ENCODE measurements at regions not wholly inside any gene's neighbourhood (a gene's known extent, or its start where the extent isn't known, plus 50 kb on each side); places are given as distances from the start of the nearest gene placed in this dataset.

DNA sequence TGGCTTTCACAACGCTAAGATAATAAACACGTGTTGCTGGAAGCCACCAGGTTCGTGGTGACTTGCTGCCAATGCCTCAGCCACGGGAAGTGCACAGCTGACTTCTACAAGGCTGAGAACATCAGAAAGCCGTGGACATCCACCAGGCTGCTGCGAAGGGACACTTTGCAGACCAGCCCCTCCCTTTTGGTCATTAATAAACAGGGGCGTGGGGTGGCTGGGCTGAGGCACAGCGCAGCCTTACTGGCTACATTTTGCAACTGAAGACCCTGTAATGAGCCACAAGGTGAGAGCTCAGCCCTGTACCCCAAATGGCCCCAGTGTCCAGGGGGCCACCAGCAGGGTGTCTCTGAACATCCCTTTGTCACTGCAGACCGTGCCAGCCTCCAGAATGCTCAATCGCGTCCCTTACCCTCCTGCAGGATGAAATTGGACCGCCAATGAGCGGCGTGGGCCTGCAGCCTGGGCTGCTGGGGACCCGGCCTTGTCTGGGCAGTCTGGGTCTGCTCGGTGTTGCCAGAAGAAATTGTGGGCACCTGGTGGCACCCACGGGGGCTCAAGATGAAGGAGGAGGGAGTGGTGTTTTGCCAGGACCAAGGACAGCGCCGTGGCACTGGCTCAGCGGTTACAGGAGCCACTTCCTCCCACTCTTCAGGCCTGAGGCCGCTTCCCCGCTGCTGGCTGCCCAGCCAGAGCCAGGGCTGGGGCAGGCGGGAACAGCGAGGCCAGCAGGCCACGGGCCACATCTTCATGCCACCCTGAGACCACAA, 181.9 kb downstream of the CTTN start:
- intact Hi-C loops (cut with DNase I) = no loop called here
- DNase-seq (ENCODE audit: low spot score) = peak; percentile 63

DNA sequence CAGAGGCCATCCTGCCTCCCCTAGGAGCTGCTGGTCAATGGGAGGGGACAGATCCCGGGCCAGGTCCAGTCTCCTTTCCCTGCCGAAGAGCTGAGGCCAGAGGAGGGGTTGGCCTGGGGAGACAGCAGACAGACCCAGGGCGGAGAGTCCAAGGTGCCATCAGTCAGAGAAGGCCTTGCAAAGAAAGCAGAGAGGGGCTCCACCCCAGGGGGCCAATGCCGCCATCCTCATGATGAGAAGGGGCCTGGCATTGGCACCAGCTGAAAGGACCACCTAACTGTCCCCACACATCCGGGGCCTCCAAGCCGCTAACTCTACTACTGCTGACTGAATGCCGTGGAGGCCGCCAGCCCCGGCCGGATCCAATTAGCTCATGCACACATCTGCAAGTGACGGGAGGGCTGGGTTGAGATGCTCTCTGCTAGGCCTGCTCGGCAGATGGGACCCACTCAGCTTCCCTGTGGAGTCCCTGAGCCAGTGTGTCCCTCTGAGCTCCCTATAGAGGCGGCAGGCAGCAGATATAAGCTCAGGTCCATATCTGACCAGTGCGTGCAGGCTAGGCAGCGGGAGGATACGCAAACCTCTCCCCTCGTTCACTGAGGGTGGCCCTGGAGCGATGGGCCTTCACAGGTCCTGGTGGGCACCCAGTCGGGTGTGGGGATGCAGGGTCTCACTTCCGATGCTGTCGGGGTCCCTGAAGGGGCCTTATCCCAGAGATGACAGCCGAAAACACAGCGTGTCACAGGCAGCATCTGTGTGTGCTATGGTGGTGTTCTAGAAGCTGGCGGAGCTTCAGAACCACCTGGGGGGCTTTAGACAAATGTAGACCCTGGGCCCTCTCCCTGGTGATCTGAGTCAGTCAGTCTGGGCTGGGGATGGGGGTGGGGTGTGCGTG, 183.9 kb downstream of the CTTN start:
- peak; percentile 47 for DNase-seq (ENCODE audit: low spot score)
- intact Hi-C loops (cut with DNase I) = no loop called here

DNA sequence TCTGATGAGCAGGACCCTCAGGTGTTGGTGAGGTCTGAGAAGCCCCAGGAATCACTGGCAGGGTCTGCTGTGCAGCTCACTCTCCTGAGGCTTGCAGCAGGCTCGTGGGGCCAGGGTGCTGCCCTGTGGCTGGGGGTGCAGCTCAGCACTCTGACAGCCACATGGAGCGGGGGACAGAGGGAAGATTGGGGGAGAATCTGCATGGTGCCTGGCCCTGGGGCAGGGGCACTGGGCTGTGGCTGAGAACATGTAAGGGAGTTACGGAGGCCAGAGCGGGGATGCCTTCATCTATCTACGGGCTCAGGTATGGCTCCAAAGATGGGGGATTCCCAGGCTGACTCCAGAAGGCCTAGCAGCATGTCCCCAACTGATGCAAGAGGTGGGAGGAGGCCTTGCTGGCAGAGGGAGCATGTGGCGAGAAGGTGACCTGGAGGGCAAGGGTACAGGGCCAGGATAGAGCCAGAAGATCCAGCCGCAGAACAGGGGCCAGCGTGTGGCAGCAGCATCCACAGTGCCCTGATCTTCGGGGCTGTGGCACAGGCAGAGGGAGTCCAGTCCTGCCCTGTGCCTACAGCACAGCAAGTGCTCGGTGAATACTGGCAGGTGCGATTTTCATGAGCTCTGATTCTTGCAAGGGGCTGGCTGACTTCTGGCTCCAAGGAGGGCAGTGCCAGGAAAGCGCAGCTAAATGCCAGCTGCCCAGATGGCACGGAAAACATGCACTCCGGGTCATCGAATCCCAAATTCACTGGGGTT, 184.7 kb downstream of the CTTN start:
- no peak for DNase-seq (ENCODE audit: low spot score)
- intact Hi-C loops (cut with DNase I) = no loop called here

DNA sequence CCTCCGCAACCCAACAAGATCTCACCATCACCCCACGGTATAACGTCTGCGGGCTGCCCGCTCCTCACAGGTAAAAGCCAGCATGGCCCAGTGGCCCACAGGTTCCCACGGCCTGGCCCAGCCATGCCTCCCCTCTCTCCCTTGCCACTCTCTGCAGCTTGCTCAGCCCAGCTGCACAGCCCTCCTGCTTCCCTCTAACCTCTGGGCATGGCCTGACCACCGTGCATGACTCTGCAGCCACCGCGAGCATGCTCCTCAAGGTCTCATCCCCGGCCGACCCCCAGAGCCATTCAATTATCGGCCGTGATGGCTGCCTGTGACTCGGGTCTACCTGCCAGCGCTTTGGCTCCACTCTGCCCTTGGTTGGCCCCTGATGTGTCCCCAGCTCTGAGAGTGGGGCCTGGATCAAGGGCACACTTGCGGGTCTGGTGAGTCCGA, 185.5 kb downstream of the CTTN start:
- intact Hi-C loops (cut with DNase I) = no loop called here
- DNase-seq (ENCODE audit: low spot score) = no peak

DNA sequence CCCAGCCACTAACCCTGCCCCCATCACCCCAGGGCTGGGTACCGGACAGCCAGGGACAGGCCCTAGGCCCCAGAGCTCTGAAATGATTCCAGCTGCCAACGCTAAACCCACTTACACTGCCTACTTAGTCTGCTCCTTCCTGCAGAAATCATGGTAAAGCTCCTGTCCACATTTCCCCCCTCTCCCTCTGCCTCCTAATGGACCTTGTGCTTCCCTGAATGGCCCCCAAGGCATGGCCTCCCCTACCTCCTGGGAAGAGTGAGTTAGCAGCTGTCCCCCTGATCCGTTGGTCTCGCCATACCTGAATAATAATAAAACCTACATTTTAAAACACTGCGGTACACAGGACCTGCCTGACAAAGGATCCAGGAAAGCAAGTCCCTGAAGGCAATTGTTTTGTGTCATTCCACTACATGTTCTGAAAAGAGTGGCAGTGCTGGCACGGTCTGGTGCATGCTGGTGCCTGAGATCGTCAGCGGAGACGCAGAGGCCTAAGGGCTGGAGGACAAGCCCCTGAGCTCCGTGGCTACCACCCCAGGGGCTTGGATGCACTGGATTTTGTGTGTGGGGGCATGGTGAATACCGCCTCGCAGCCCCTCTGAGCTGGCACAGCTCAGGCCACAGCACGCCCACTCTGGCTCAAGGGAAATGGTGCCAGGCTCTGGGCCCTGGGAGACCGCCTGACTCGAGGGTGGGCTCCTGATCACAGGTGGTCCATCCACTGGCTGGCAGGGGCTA, 186.3 kb downstream of the CTTN start:
- DNase-seq (ENCODE audit: low spot score) = peak; percentile 22
- intact Hi-C loops (cut with DNase I) = no loop called here

DNA sequence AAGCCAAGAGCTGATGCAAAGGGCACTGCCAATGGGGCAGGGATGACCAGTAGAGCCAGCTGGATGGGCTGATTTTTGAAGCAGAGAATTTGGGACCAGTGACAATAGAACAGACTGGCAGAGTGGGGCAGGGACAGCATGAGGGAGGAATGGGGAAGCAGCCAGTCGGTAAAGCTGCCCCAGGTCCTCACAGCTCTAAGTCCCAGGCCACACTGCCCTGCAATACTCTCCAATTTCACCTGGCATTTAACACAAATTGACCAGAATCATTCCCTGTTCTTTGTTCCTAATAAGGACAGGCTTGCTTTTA, 186.9 kb downstream of the CTTN start:
- intact Hi-C loops (cut with DNase I) = no loop called here
- DNase-seq (ENCODE audit: low spot score) = no peak

DNA sequence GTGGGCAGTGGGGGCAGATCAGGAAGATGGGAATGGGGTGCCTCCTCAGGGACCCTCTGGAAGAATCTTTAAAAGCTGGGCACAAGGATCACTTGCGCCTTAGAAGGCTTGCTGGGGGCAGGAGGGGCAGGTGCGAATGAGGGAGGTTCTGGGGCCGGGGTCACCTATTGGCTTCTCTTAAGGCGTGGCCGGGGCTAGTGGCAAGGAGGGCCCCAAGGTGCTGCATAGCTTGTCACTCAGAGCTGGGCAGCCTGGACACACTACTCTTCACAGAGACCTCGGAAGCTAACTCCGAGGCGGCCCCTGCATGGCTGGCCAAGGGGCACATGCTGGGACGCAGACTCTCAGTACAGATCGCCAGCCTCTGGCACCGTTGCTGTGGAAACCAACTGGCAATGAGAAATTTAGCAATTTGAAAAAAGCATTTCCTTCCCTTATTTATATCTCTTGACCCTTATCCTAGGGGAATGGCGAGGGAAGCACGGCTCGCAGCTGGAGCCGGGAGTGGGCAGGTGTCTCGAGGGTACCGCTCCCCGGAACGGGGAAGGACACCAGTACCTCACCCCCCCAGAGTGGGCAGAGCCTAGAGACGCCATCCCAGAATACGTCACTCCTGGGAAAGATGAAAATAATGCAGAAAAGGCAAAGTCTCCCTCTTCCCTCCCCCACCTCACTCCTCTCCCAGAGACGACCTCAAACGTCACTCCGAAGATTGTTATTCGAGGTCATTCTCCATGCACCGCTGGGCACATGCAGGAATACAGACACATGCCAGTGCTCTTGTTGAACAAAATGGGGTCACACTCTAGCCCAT, 188.1 kb downstream of the CTTN start:
- no peak for DNase-seq (ENCODE audit: low spot score)
- intact Hi-C loops (cut with DNase I) = no loop called here

DNA sequence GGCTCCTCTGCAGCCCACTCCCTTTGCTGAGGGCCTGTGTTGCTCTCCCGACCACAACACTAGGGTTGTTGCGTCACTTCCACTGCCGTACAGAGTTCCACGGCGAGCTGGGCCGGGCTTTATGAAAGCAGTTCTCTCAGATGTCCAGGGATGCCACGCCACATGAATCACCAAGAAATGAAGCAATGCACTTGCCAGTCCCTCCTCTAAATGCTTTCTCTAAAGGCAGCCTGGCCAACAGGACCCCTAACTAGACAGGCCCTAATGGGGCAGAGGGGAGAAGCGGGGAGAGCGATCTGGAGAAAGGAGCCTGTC, 188.7 kb downstream of the CTTN start:
- intact Hi-C loops (cut with DNase I) = no loop called here
- no peak for DNase-seq (ENCODE audit: low spot score)

DNA sequence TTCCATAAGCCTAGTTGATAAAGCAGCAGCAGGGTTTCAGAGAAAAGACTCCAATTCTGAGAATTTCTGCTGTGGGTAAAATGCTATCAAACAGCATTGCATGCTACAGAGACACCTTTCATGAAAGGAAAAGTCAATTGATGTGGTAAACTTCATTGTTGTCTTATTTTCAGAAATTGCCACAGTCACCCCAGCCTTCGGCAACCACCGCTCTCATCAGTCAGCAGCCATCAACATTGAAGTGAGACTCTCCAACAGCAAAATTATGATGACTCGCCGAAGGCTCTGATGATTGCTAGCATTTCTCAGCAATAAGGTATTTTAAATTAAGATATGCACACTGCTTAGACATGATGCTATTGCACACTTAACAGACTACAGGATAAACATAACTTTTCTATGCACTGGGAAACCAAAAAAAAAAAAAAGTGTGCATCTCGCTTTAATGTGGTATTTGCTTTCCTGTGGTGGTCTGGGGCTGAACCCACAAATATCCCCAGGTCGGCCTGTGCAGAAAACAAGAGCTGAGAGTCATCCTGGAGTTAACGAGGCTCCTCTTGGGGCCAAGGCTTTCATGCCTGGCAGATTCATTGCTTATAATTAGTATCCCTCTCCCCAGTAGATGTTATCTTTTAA, 192.1 kb downstream of the CTTN start:
- DNase-seq (ENCODE audit: low spot score) = no peak
- intact Hi-C loops (cut with DNase I) = no loop called here

DNA sequence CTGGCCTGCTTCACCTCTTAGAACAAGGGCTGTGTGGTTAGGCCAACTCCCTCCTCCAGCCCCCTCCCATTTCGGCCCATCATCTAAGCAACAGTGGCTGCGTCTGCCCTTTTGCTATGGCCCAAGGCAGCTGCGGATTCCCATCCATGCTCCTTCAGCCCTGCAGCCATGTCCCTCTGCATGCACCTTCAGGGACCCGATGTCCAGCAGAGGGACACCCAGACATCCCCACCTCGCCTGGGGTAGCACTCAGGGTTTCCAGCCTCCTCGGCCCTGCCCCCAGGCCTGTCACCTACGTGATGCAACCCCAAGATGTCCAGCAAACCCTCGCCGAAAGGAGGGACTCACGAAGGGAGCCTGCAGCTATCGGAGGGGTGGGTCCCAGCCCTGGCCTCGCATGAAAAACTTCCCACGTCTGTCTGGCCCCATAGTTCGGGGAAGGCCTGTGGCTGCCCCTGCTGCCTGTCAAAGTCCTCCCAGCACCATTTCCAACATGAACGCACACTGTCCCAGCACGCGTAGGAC, 194.4 kb downstream of the CTTN start:
- intact Hi-C loops (cut with DNase I) = no loop called here
- DNase-seq (ENCODE audit: low spot score) = no peak

DNA sequence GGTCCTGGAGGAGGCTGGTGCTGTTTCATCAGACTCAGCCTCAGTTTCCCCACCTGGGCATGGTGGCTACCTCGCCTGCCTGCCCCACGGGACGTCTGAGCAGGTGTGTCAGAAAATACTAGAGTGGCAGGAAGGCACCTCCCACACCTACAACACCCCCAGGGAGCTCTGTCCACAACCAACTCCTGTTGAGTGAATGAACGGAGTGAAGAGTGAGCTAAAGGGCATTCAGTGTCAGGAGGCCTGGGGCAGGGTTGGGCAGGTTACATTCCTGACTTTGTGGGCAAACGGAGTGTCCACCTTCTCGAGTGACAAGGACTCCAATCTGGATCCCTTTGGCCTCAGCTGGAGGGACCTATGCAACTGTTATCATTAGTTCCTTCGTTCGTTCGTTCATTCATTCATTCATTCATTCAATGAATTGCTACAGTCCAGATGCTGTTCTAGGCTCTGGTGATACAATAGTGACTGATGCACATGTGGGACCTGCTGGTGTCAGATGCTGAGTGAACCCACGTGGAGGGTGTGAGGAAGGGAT, 195.2 kb downstream of the CTTN start:
- intact Hi-C loops (cut with DNase I) = no loop called here
- DNase-seq (ENCODE audit: low spot score) = no peak

DNA sequence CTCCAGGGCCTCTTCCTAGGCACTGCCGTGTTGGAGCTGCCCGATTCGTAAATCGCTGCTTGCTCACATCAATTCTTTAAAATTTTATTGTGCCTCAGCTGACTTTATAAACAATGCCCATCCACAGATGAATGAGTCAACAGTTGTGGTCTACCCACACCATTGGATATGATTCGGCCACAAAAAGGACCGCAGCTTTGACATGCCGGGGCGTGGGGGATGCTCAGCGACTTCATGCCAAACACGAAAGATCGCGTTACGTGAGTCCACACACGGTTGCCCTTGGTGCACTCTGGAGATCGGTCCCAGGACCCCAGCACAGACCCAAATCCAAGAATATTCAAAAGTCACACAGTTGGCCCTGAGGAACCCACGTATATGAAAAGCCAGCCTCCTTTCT, 195.7 kb downstream of the CTTN start:
- intact Hi-C loops (cut with DNase I) = no loop called here
- no peak for DNase-seq (ENCODE audit: low spot score)

DNA sequence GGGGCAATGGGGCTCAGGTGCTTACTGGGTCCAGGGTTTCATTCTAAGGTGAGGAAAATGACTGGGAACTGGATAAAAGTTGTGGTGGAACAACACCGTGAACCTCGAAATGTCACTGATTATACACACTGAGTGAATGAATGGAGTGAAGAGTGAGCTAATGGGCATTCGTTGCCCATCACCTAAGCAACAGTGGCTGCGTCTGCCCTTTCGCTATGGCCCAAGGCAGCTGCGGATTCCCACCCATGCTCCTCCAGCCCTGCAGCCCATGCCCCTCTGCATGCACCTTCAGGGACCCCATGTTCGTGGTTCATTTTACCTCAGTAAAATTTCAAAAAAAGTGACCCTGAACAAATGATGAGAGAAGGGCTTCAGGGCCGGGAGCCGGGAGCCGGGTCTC, 196.3 kb downstream of the CTTN start:
- no peak for DNase-seq (ENCODE audit: low spot score)
- intact Hi-C loops (cut with DNase I) = no loop called here

DNA sequence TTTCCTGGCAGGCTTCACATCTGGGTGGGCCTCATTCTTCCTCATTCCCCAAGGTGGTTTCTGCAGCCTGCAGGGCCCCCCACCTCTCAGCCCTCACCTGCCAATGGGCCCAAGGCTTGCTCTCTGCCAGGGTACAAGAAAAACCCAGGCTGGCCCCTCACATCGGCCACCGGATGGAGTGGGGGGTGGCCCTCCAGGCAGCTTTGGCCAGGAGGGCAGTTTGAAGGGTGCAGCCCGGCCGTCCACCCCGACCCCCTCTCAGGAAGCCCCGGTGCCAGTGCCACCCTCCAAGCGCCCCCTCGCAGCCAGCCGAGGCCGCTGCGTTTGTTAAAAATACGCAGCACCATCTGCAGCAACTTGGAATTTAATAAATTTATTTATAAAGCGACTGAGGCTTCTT, 196.7 kb downstream of the CTTN start:
- intact Hi-C loops (cut with DNase I) = no loop called here
- DNase-seq (ENCODE audit: low spot score) = no peak

DNA sequence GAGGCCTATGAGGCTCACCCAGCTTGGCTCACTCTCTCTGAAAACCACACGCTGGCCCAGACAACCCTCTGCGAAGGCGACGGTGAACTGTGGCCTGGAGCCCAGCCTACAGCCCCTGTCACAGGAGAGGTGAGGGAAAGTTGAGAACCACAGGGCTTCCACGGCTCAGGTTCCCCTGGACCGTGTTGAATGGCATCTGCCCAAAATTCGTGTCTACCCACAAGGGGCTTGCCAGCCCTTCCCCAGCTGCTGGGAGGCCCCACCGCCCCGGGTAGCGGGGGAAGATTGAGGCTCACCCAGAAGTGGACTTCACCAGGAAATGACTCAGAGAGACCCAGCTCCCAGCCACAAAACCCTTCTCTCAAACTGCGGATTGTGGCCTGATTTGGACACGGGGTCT, 197.1 kb downstream of the CTTN start:
- no peak for DNase-seq (ENCODE audit: low spot score)
- intact Hi-C loops (cut with DNase I) = no loop called here

DNA sequence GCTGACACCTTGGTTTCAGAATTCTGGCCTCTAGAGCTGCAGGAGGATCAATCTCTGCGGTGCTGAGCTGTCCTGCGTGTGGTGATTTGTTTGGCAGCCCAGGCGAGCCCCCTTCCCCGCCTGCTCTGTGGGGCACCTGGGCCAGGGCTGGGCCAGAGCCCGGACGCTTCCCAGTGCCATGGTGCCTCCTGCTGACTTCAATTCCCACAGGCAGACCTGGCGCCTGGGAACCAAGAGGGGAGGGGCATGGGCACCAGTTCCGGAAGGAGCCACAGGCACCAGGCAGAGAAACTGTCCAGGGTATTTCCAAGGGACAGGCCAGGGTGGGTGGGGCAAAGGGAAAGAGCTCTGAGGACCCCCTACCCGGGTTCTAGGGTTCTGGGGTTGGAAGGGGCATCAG, 197.8 kb downstream of the CTTN start:
- intact Hi-C loops (cut with DNase I) = no loop called here
- DNase-seq (ENCODE audit: low spot score) = no peak

DNA sequence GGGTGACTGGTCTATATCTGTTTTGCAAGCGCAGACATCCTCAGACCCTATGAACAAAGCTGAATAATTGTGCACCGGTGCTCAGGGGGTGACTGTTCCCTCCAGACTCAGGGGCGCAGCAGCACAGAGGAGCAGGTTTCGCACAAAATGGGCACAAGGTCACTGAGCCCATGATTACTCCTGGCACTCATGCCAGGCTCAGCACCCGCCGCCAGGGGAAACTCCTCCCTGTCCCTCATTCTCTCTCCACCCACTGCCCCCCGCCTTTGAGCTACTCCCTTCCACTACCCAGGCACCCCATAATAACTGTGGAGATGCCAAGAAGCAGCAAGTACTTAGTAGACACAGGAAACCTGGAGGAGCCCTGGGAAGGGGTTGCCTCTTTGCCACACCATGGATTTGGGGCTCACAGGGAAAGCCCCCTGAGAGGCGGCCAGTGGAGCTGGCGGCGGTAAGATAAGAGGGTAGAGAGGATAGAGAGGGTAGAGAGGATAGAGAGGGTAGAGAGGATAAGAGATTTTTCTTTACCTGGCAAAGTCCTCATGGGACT, 198.8 kb downstream of the CTTN start:
- intact Hi-C loops (cut with DNase I) = no loop called here
- DNase-seq (ENCODE audit: low spot score) = no peak
